8988T (cell line): ENCODE measurements at regions not wholly inside any gene's neighbourhood (a gene's known extent, or its start where the extent isn't known, plus 50 kb on each side); places are given as distances from the start of the nearest gene placed in this dataset.

ENCODE experiments used
- DNase-seq: peaks from one replicate; pipeline ENCODE4 v3.0.0; 2011

DNA sequence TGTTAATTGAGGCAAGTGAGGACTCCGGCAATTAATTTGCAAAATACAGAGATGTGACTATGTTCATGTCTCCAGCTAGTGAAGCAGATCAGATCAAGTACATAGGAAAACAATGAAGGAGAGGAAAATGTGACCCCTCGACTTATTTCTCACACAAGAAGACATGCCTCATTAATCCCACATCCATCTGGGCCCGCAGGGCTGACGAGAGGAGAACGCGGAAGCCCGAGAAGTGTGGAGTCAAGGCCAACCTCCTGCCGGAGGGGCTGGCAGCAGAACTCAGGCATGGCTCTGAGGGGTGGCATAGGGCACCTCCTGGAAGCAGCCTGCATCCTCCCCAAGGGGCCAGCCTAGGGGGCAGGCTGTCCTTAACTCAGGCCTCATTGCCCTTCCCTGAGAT is 54.4 kb downstream of the ZNF503 start:
- no peak for DNase-seq

DNA sequence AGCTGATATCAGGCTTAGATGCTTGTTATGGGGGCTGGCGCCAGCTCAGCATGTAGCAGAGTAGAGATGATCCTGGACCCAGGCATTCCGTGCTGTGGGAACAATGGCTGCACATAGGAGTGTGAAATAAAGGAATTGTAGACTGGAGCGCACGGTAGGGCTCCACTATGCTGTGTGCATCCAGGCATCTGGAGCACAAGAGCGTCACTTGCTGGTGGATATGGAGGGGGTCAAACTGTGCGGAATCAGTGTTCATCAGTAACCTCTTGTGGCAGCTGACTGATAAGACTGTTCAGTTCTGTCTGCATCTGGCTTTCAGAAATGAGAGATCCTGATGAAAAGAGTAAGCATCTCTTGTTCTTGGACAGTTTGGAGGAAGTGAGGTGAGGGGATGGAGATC is 55.8 kb downstream of the ZNF503 start:
- no peak for DNase-seq

DNA sequence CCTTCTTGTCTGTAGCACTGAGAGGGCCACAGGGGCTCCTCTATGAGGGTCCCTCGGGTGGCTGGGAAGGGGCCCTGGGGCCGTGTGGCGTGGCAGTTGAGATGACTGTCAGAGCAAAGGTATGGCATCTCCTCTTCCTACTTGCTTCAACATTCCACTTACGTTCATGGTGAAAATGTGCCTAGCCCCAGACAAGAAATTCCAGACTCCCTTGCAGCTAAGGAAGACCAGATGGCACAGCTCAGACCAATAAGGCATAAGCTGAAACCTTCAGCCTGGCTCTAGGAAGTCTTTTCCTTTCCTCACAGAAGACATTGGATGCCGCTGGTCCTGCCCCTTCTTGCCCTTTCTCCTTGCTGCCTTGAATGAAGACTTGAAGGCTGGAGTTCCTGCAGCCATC is 57.4 kb downstream of the ZNF503 start:
- DNase-seq: no peak

DNA sequence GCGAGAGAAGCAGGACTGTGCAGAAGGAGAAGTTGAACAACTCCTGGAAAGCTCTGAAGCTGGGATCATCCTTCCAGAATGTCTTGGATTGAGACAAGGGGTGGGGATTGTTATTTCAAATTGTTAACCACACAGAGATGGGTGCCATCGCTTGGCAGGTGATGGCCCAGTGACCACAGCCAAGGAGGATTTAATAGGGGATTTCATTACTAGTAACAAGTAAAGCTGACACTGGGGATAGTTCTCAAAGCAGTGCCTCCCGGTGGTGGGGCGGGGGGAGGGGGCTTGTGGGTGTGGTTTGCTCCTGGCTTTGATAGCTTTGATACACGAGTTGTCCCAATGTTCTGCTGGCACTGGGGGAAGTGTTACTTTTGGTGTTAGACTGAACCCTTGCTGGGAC is 59.2 kb downstream of the ZNF503 start:
- no peak for DNase-seq

DNA sequence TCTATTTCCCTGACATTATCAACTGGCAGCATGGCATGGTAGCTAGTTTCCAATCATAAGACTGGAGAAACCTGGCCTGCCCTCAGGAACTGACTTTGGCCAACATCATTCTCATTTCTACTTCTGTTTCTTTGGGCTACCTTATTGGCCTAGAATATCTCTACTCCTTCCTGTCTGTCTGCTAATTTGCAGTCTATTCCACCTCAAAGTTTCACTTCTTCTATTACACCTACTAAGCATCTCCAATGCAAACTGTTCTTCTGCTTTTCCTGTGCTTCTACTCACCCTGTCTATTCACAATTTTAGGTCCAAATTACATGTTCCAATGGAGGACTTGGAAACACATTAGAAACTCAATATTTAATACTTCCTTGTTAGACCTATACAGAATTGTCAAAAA is 65.6 kb downstream of the ZNF503 start:
- no peak for DNase-seq

DNA sequence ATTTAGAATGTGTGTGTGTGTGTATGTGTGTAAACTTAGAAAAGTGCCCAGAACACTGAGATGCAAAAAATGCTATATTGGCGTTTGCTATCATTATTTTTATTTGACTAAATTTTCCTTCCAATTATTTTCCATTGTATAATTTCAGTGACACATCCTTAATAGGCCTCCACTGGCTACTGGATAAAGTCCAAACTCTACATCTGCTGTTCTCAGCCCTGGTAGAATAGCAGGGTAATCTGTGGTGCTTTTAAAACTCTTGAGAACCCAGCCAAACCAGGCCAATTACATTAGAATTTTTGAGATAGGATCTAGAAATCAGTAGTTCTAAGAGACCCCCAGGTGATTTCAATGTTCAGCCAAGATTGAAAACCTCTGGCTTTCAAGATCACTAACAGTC is 66.4 kb downstream of the ZNF503 start:
- DNase-seq: no peak

DNA sequence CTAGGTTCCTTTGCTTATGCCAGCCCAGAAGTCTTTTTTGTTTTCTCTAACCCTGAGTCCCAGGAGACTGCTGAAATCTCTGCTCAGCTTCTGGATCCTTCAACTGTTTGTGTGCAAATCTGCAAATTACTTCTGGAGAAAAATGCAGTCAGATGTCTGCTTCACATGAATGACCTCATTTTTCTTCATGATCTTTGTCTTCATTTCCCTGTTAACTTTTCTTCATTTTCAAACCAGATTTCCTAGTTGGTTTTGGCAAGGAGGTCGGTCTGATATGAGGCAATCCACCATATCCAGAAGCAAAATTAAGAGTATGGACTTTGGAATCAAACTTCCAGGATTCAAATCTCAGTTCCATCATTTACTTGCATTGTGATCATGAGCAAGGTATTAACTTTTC is 66.8 kb downstream of the ZNF503 start:
- DNase-seq: no peak

DNA sequence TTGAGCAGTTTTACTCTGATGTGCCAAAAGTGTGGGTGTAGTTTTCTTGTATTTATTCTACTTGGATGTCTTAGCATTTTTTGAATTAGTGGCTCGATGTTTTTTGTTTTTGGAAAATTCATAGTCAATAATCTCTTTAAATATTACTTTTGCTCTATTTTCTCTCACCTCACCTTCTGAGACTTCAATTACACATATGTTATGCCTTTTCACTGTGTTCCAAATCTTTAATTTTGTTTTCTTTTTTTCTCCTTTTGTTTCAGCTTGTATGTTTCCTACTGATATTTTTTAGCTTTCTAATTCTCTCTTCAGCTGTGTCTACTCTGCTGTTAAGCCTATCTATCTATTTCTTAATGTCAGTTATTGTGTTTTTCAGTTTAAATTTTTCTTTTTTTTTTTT is 69.5 kb downstream of the ZNF503 start:
- no peak for DNase-seq

DNA sequence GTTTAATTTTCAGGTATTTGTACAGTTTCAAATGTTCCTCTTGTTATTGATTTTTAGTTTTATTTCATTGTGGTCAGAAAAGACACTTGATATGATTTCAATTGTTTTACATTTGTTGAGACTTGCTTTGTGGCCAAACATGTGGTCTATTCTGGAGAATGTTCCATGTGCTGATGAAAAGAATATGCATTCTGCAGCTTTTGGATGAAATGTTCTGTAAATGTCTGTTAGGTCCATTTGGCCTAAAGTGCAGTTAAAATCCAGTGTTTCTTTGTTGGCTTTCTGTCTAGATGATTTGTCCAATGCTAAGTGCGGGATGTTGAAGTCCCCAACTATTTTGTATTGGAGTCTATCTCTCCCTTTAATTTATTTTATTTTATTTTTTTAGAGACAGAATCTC is 70.5 kb downstream of the ZNF503 start:
- DNase-seq: no peak

DNA sequence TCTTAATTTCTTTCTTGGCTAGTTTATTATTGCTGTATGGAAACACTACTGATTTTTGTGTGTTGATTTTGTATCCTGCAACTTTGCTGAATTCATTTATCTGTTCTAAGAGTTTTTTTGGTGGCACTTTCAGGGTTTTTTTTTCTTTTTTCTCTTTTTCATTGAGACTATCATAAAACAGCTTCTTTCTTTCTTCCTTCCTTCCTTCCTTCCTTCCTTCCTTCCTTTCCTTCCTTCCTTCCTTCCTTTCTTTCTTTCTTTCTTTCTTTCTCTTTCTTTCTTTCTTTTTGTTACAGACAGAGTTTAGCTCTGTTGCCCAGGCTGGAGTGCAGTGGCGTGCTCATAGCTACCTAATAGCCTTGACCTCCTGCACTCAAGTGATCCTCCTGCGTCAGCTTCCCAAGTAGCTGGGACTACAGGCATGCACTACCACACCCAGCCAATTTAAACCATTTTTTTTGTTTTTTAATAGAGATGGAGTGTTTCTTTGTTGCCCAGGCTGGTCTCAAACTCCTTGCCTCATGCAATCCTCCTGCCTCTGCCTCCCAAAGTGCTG is 72.3 kb downstream of the ZNF503 start:
- DNase-seq: no peak

DNA sequence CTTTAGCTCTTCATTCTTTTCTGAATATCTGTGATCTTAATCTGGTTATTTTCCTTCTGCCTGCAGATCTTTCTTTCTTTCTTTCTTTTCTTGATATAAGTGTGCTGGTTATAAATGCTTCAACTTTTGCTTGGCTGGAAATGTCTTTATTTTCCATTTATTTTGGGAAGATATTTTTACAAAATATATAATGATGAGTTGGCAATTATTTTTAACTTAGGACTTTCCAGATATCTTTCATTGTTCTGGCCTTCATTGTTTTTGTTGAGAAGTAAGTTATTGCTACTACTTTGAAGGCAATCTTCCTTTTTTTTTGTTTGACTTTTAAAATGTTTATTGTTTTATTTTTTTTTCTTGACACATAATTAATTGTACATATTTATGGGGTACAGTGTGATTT is 75.3 kb downstream of the ZNF503 start:
- no peak for DNase-seq

DNA sequence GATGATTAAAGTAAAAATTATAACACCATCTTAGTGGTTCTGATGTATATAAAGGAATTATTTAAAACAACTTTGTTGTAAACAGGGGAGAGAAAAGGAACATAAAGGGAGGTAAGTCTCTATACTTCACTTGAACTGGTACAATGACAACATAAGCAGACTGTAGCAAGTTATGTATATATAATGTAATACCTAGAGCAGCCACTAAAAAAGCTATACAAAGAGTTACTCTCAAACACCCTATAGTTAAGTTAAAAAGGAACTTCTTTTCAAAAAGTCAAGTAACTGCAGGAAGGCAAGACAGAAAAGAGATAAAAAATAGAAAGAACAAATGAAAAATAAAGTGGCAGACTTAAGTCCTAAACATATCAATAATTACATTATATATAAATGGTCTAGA is 82.3 kb downstream of the ZNF503 start:
- DNase-seq: no peak

DNA sequence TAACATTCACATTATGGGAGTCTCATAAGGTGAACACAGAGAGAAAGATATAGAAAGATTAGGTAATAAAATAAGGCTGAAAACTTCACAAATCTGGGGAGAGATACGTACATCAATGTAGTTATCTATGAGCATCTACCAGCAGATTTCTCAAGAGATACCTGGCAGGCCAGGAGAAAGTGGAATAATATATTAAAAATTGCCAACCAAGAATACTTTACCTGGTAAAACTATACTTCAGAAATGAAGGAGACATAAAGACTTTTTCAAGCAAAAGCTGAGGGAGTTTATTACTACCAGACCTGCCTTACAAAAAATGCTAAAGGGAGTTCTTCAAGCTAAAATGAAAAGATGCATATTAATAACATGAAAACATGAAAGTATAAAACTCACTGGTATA is 78.8 kb upstream of the COMTD1 start:
- DNase-seq: no peak

DNA sequence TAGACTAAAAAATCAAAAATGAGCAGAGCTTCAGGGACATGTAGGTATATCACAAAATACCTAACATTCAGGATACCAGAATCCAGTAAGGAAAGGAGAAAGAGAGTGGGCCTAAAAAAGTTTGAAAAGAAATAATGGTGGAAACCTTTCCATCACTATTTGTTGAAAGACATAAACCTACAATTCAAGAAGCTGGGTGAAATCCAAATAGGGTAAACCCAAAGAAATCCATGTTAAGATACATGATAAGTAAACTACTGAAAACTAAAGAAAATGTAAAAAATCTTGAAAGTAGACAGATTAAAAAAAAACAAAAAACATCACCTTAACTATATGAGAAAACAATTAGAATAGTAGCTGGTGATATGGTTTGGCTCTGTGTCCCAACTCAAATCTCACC is 76.7 kb upstream of the COMTD1 start:
- DNase-seq: no peak

DNA sequence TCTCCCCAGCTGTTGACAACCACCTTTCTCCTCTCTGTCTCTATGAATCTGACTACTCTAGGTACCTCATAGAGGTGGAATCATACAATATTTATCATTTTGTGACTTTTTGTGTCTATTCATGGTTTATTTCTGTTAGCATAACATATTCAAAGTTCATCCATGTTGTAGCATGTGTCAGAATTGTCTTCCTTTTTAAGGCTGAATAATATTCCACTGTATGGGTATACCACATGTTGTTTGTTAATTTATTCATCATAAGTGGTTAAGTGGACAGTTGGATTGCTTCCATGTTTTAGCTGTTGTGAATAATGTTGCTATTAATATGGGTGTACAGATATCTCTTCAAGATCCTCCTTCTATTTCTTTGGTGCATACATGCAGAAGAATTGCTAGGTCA is 69.9 kb upstream of the COMTD1 start:
- no peak for DNase-seq

DNA sequence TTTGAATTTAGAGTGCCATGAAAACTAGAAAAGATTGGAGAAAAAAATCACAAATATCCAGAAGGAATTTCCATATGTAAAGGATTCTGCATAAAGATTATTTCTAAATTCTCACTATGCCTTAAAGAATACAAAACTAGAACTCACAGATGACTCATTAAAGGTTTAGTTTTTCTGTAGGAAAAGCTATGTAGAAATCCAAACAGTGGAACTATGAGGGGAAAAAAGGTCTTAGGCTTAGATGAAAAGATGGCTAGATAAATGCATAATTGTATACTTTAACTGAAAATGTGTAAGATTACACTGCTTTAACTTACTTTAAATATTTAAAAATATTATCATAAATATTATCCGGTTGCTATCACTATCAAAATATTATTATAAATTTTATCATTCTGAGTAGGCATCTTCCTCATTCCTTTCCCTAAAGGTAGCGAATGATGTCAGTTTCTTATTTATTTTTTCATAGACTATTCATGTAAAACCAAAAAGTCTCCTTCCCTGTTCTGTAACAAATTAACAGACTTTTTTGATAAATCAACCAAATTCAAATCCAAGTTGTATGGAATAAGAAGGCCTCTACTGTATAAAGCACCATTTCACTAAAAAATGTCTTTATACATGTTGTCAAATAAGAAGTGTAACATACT is 69.1 kb upstream of the COMTD1 start:
- DNase-seq: no peak

DNA sequence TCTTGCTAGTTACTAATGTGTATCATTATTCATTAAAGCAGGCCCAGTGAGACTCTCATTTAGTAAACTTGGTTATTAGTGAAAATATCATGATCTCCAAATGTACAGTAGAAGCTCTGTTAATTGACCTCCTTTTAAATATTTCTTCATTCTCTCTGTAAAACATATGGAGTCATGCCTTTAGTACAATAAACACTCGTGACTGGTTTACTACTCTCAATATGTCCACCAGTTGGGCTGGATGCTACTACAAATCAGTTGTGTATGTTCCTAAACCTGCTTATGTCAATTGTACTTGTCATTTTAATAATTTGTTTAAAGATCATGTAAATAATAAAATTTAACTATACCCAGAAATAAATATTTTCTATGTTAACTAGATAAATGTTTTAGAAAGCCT is 68.6 kb upstream of the COMTD1 start:
- DNase-seq: no peak

DNA sequence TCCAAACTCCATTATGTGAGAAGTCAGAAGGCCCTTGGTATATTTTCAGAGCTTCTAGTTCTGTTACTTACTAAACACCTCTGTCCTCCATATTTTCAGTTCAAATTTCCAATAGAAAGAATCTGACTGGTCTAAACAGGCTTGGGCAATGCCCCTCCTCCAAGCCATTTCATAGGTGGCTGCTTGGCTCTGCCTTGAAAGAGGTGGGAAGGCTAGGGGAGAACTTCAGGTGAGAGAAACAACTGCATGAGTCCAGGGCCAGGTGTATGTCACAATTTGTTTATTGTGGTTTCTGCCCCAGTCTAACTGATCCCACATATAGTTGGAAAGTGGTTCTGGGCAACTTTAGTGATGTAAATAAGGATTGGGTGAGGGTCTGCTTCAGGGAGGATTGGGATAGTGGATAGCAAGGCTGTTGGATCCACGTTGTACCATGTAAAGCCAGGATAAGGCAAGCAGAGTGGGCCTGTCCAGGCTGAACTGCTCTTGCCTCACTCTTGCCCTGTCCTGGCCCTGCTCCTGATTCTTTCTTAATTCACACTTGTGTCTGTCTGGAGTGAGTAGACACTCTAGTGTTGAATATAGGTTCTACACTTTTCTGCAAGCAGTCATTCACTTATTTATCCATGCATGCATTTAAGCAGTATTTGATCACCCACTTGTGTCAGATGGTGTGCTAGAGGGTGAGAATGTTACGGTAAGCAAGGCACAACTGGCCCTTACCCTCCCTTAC is 67.5 kb upstream of the COMTD1 start:
- DNase-seq: no peak

DNA sequence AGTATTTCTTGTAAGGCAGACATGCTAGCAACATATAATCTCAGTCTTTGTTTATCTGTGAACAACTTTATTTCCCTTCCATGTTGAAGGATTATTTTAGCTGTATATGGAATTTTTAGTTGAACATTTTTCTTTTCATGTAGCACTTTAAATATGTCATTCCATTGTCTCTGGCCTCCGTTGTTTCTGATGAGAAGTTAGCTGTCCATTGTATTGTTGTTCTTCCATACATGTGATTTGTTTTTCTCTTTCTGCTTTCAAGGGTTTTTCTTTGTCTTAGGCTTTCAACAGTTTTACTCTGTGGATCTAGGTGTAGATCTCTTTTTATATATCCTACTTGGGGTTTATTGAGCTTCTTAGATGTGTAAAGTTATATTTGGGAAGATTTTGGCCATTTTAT is 66.3 kb upstream of the COMTD1 start:
- DNase-seq: no peak

DNA sequence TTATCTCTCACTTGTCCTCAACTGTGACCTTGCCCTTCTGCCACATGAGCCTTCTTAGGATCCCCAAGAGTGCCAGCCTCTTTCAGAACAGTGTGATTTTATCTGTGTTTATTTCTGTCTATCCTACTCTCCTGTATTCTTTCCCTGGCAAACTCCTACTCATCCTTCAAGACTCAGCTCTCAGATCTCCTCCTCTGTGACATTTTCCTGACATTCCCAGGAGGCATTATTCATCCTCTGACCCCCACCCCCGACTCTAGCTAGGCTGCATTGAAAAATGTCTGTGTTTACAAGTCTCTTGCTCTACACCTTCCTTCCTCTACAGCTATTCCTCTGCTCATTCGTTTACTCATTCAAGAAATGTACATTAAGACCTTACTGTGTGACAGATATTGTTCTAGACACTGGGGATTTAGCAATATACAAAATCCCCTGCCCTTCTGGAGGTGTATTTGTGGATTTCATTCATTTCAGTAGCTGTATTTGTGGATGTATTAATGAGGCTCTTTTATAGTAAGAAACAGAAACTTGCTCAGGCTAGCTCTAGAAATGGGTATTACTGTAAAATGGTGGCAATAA is 61.4 kb upstream of the COMTD1 start:
- DNase-seq: no peak

DNA sequence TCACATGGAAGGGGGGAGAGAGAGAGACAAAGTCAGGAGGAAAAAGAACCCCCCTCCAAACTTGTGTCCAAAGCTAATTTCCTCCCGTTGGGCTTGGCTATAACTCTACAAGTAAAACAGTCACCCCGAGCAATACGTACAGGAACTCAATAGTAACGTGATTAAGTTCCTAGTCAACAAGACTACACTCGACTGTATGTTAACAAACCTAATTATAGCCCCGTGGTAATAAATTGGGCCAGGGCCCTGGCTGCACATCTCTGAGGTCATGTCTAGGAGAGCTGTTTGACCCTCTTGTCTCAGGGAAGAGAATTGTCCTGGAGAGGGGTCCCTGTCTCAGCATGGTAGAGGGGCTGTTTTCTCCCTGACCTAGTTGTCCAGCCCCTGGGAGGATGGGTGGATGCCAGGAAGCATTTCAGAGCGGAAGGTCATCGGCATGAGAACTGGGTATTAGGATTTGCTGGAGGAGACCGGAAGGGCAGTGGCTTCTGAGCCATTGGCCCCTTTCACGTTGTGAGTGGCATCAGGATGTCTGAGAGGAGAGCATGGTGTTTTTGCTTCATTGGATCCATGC is 60.2 kb upstream of the COMTD1 start:
- DNase-seq: no peak

DNA sequence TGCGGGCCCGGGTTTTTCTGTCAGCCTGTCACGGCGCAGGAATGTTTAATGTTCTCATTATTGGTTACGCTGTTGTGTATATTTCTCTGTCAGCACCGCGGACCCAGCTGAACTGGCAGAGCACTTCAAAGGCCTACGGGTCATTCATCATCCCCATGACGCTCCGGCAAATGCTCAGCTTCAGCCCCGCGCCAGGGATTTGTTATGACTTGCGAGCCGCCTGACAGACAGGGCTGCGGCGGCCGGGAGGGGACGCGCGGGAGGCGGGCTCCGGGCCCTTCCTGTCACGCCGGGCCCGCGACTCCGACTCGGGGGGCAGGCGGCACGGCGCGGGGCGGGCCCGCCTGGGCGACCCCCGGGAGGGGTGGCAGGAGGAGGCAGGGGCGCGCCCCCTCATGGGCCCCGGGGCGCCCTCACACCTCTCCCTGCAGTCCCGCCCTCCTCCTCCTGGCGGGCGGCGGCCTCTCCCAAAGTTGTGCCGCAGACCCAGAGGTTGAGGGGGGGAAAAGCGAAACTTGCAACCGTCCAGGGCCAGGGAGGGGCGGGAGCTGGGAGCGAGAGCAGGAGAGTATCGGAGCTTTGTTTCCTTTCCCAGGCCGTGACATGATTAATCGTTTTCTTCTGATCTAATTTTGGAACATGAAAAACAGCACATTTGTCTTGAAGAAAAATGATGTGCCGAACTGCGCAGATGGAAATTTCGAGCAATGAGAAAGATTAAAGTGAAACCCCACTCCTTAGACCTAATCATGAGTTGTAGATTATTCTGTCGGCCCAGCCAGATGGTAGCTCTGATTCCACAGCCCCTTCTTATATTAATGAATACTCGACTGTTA is 59.3 kb upstream of the COMTD1 start:
- peak; percentile 58 for DNase-seq

DNA sequence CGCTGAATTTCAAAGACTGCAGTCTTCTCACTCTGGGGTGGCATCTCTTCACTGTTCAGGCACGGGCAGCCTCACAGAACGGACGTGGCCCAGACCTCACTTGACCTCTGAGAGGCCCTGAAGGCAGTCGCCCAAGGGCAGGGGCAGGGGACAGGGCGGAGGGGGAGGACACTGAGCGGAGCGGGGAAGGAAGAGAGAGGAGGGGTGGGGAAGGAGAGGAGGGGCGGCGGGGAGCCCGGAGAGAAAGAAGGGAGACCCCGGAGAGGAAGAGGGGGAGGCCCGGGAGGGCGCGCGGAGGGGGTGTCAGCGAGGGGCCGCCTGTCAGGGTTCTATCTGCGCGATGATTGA is 58.7 kb upstream of the COMTD1 start:
- DNase-seq: no peak
